GM18517 (cell line): ENCODE measurements at regions not wholly inside any gene's neighbourhood (a gene's known extent, or its start where the extent isn't known, plus 50 kb on each side); places are given as distances from the start of the nearest gene placed in this dataset.
"Not testable (repeated sequence)": the region's sequence is repeated elsewhere in the genome, so short reads cannot be mapped to it uniquely, and the experiment has no call there.

Experiments
- ATAC-seq: cut with Tn5 transposase; IDR thresholded peaks from one replicate; pipeline ENCODE4 v1.9.1; 2021; ENCODE audit warnings: mild to moderate bottlenecking, moderate library complexity; ENCODE audit not compliant: unreplicated experiment

DNA sequence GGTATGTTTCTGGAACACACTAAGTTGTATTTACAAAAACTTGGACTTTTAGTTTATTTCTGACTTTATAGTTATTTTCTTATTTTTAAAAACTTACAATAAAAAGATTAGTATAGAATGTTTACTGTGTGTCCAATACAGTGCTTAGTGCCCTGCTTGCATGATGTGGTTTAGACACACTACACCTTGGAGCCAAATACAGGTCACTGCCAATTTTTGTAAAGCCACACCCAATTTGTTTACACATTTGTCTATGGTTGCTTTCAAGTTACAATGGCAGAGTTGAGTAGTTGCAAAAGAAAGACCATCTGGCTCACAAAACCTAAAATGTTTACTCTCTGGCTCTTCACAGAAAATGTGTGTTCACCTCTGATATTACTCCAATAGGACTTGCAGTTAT is 807.1 kb downstream of the KCNJ2 start:
- ATAC-seq, result no peak

DNA sequence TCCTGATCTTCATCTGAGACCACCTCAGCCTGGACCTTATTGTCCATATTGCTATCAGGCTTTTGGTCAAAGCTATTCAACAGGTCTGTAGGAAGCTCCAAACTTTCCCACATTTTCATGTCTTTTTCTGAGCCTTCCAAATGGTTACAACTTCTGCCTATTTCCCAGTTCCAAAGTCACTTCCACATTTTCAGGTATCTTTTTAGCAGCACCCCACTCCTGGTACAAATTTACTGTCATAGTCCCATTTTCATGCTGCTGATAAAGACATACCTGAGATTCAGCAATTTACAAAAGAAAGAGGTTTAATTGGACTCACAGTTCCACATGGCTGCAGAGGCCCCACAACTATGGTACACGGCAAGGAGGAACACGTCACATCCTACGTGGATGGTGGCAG is 815.5 kb downstream of the KCNJ2 start:
- no peak for ATAC-seq

DNA sequence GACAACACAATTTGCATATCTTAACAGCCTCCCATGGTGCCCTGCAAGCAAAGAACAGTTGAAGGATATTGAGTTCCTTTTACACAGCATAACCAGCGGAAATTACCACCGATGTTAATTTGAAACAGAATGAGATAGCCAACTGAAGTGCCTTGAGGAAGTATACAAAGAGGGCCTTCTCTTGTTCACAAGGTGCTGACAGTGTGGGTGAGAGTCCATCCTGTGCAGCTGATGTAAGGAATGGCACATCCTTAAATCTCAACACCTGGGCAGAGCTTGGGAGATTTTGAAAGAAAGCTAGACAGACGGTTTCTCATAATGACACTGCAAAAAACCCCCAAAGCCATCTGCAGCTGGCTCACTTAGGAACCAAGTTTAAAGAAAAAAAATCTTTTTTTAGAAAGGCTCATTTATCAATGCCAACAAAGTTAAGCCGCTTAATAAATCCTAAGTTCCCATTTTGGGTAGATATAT is 818.6 kb downstream of the KCNJ2 start:
- peak; percentile 79 for ATAC-seq

DNA sequence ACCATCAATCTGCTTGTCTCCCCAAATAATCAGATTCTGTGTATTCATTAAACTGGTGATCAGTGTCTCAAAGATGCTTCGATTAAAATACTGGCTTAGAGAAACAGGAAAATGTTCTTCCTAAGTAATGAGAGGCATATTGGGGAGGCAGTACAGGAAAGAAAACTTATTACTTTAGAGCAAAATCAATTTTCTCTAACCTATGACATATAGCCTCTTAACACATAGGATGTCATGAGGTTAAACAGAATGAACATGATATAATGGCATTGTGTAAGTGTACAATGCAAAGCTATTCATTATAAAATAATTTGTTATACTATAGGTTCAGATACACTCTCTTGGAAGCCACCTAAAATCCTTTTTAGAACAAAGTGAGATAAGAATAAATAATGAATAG is 819.3 kb downstream of the KCNJ2 start:
- ATAC-seq, result no peak

DNA sequence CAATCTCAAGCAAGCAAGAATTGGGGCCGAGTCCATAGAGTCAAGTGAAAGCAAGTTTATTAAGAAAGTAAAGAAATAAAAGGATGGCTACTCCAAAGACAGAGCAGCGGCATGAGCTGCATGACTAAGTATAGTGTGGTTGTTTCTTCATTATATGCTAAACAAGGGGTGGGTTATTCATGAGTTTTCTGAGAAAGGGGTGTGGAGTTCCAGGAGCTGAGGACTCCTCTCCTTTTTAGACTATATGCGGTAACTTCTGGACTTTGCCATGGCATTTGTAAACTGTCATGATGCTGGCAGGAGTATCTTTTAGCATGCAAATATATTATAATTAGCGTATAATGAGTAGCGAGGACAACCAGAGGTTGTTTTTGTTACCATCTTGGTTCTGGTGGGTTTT is 819.9 kb downstream of the KCNJ2 start:
- ATAC-seq, result no peak

DNA sequence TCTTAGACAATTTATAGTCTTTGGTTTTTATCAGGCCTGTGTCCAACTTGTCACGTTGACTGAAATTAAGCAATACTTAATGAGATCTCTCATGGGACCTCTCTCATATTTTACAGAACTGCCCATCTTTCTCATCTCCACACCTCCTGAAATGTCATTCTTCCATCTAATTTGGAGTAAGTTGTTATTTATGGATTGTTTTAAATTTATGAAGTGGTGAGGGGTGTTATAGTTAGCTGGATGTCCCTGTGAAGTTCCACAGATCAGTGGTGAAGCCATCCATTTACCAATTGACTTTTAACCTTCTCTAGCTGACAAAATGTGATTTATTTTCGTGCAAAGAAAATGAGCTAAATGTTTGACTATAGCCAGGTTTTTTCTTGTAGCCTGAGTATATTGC is 824.9 kb downstream of the KCNJ2 start:
- no peak for ATAC-seq

DNA sequence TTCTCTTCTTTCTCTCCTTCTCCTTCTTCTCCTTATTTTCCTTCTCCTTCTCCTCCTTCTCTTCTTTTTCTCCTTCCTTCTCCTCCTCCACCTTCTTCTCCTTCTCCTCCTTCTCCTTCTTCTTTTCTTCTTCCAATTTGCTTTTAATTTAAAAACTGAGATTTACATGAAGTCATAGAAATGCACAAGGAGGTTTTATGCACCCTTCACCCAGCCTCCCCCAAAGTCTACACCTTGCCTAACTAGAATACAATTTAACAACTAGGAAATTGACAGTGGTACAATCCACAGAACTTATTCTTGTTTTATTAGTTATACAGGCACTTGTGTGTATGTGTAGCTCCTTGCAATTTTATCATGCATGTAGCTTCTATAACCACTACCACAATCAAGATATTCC is 826.7 kb downstream of the KCNJ2 start:
- ATAC-seq, result no peak

DNA sequence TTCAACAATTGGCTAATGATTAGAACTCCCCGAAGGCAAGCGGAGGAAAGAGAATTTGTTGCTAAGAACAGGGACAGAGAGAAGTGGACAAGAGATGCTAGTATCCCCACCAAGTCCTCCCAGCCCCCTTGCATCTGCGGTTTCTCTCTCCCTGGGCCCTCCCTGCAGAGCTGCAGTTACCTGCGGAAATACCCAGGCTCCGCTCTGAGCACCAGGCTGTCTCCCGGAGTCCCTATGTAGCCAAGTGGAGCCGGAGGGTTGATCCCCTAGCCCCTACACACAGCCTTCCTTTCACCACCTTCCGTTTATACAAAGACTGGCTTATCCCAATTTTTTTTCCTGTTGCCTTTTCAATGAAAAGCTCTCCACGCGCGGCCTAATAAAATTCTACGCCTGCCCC is 834.4 kb downstream of the KCNJ2 start:
- ATAC-seq, result no peak

DNA sequence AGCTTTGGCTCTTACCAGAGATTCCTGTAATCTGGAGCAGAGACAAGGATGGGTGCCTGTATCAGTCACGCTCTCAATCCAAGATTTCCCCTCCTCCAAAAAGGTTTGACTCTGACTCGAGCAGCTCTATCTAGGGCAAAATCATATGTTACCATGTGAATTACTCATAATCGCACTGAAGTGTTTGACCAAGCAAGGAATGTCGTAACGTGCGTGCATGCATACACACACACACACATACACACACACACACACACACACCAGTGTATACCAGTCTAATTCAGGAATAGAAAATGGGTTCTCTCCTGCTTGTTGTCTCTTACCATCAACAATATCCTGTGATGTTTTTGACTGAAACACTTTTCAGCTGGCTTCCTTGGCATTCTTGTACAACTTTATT is 835.1 kb downstream of the KCNJ2 start:
- no peak for ATAC-seq

DNA sequence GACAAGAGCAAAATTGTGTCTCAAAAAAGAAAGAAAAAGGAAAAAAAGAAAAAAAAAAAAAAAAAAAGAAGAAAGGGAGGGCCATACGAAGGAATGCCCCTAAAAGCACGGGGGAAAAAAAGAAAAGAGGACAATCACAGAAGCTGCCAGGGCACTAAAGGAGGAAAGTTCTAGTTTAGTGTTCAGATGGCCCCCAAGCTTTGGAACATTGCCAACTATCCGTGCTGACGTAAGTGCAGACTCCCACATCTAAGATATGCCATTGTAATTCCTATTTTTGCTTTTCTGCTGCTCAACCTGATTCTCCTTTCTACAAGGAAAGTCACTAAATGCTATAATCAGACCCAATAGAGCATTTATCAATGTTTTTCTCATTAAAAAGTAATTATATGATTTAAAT is 842.1 kb downstream of the KCNJ2 start:
- no peak for ATAC-seq

DNA sequence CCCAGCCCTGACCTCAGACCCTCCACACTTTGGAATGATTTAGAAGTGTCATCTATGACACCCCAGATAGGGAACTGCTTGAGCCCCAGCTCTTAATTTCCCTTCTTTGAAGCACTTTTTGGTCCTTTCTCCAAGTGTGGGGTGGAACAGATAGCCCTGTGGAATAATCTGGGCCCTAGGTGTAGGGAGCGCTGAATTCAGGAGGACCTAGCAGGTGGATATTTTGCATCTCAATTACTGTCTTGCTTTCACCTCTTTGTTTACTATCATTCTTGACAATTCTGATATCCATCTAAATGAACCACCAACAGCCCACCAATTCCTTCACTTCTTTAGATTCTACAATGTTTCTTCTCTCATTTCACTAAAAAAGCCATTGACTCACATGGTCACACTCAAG is 850.4 kb downstream of the KCNJ2 start:
- no peak for ATAC-seq

DNA sequence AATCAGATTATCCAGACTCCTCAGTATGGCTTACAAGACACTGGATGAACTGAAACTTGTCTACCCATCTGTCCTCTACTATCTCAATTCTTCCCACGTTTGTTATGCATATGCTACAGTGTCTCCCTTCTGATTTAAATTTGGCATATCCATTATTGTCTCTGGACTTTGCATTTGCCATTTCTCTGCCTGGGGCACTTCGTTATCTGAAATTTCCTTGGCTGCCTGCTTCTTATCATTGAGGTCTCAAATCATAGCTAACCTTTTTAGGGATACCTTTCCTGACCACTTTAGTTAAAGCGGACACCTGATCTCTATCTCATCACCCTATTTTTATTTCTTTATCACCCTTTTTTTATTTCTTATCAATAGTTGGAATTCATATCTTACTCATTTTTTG is 853.4 kb downstream of the KCNJ2 start:
- no peak for ATAC-seq

DNA sequence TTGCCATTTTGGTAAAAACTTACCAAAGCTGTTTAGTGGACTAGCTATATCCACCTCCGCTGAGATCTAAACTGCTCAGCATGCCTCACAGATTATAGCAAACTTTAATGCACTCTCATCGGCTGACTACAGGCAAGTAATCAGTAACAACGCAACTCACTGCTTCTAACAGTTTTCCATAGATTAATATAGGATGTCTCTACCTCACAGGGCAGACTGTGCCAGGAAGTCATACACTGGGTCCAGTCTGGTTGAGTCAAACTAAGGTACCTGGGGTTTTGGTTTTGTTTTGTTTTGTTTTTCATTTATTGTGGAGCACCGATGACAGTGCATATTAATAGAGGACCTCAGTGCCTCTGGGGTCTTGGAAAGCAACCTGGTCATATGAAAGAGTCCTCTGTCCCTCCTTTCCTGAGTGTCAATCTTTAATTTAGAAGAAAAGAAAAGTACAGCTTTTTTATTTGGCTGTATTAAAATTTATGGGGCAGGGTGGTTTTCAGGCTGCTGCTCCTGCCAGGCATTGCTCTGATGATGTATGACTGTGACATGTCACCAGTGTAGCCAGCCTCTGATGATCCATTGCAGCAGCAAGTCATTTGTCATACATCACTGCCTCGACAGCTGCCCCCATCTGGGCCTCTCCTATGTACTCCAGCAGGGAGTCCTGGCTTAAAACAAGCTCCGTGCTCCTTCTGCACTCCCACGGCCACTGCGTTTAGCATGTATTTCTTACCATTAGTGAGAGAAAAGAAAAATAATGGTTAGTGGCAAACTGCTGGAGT is 854.1 kb downstream of the KCNJ2 start:
- ATAC-seq, result no peak

DNA sequence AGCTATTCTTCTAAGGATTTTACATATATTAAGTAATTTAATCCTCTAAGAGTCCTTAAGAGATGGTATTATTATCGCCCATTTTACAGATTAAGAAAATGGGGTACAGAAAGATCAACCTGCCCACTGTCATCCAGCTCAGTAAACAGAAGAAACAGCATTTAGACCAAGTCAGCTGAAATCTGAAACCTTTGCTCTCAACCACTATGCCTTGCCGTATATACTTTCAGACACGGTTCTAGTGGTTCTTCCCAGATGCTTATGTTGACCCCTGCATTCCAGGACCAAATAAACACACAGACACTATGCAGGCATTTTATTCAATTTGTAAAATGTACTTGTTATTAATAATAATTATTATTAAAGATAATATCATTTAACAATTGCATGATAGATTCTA is 854.8 kb downstream of the KCNJ2 start:
- ATAC-seq, result no peak

DNA sequence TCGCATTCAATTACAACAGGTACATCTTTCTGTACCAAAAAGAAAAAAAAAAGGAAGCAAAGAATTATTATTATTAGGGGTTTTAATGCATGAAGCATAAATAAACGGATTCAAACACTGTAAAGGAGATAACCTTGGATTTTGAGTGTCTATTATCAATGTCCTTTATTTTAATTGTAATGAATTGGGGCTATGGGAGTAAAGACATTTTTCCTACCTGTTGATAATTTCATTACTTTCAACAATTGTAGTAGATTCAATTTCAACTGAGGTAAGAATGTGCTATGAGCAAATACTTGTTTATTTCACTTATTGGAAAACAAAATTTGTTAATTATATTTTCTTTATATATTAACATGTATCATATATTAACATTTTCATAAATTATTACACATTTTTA is 855.6 kb downstream of the KCNJ2 start:
- no peak for ATAC-seq

DNA sequence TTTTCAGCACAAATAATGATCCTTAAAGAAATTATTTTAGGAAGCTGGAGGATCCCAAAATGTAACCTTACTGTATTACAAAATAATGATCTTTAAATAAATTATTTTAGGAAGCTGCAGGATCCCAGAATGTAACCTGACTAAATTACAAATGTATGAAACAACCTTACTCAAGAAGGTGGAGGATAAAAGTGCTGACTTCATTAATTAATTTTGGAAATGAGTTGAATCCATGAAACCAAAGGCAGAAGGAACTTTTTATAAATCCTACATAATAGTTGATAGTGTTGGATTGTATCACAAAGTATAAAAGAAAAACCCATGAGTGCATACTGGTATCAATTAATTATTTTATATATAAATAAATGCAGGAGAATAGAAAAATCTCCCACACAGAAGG is 859.9 kb downstream of the KCNJ2 start:
- no peak for ATAC-seq

DNA sequence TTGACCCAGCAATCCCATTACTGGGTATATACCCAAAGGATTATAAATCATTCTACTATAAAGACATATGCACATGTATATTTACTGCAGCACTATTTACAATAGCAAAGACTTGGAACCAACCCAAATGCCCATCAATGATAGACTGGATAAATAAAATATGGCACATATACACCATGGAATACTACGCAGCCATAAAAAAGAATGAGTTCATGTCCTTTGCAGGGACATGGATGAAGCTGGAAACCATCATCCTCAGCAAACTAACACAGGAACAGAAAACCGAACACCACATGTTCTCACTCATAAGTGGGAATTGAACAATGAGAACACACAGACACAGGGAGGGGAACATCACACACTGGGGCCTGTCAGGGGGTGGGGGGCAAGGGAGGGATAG is 862.0 kb downstream of the KCNJ2 start:
- ATAC-seq, result not testable (repeated sequence)

DNA sequence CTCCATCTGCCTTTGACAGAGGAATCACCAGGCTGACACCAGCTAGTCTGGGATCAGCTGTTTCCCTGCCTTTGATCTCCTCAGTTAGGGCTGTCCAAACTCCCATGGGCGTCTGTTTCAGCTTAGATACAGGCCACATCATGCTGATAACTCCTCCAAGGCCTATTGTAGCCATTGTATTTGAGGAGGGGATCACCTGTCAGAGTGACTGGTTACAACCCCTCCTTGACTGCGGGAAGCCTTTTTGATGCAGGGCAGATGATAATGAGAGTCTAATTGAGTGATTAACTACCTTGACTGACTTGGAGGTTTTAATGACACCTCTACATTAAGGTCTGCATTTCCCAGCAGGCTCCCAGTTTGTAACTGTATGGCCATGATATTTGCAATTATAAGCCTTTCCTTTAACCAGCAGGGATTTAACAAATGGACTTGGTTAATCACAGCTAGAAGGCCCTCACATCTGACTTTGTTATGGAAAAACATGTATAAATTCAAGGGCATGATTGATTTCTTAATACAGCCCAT is 863.5 kb downstream of the KCNJ2 start:
- ATAC-seq, result no peak

DNA sequence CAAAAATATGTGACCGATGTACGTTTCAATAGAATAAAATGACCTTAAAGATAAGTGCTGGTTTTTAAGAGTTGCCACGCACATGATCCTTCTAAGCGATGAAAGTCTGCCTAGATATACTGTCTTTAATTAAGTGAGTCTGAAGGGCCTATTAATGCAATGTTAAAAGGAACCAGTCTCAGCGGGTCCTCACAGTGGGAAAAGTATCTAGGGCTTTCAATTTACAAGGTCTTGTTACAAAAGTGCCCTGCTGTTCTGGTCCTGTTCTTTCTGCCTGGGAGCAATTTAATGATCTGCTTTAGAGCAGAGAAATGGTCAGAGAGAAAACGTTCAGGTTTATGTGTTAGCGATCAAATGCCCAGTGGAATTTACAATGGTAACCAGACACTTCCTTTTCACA is 864.0 kb downstream of the KCNJ2 start:
- ATAC-seq, result no peak

DNA sequence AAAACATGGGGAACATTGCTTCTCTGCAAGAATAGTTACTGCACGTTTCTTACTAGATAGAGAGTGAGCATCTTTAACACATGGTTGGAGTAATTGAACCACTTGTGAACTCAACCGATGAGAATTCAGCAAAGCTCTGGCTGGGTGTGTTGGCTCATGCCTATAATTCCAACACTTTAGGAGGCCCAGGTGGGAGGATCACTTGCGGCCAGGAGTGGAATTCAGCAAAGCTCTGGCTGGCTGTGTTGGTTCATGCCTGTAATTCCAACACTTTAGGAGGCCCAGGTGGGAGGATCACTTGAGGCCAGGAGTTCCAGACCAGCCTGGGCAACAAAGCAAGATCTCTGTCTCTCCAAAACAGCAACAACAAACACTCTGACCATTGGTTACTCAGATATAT is 865.9 kb downstream of the KCNJ2 start:
- no peak for ATAC-seq

DNA sequence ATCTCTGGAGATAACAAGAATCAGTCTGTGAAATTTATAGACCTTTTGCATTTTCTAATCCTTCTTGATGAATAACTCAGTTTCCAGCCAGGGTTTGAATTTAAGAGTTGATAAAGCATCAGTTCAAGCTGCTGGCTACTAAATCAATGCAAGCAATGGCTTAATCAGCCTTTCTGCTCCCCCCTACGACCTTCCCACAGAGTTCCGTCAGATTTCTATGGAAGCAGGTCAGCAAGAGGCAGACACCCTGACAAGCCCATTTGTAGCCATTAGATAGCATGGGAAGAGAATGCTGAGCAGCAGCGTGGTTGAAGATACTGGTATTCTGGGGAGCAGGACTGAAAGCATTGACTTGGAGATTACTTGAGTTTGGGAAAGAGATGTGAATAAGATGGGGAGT is 868.1 kb downstream of the KCNJ2 start:
- no peak for ATAC-seq

DNA sequence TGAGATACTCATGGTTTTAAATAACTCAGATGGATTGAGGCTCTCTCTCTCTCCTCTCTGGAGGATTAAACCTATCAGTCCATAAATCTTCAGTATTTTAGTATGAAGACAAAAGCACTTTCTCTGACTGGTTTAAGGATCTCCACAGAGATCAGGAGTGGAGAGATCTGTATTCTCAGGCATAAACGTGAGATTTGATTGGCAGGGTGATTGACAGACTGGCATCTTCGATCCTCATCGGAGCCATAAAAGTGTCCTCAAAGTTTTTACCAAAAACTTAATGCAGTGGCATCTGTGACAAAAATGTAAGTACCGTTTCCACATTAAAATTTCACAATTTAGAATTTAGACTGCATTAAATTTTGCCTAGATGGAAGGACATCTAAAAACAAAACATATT is 870.1 kb downstream of the KCNJ2 start:
- ATAC-seq, result no peak

DNA sequence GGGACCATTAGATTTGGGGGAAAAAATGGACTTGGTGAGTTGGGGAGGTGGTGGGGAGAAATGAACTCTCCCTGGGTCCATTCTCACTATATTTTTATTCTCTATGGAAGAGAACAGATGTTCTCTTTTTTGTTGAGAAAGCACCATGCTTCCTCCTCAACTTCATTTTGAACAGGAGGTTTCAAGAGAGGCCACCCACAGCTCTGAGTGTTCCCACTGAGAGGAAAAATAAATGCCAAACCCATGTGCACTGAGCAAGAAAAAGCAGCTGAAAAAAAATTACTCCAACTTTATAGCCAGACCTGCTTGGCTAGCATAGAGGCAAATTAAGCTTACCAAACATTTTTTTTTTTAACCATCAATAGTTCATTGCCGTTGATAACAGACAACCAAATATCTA is 883.6 kb downstream of the KCNJ2 start:
- ATAC-seq, result no peak
